GM19395 (cell line): ENCODE measurements at regions not wholly inside any gene's neighbourhood (a gene's known extent, or its start where the extent isn't known, plus 50 kb on each side); places are given as distances from the start of the nearest gene placed in this dataset.

Experiments
- ATAC-seq: cut with Tn5 transposase; IDR thresholded peaks from one replicate; pipeline ENCODE4 v1.9.1; 2021; ENCODE audit warnings: mild to moderate bottlenecking, moderate library complexity; ENCODE audit not compliant: unreplicated experiment

- ATAC-seq, result no peak
Observed at GRCh38 chr20:39855799-39856198, 833.2 kb downstream of the MAFB start.

GRCh38 chr20:39855056-39855455 is 834.0 kb downstream of the MAFB start:
- no peak for ATAC-seq

- ATAC-seq, result no peak
Observed at GRCh38 chr20:39853636-39854035, 835.4 kb downstream of the MAFB start.

GRCh38 chr20:39853050-39853449 is 836.0 kb downstream of the MAFB start:
- ATAC-seq, result no peak

GRCh38 chr20:39851459-39851858 is 837.6 kb downstream of the MAFB start:
- no peak for ATAC-seq

- no peak for ATAC-seq
Observed at GRCh38 chr20:39850821-39851330, 838.2 kb downstream of the MAFB start.

- ATAC-seq, result no peak
Observed at GRCh38 chr20:39850246-39850645, 838.8 kb downstream of the MAFB start.

GRCh38 chr20:39849664-39850063 is 839.4 kb downstream of the MAFB start:
- no peak for ATAC-seq

- no peak for ATAC-seq
Observed at GRCh38 chr20:39849171-39849570, 839.9 kb downstream of the MAFB start.

- ATAC-seq, result no peak
Observed at GRCh38 chr20:39839399-39840119, 849.5 kb downstream of the MAFB start.

- no peak for ATAC-seq
Observed at GRCh38 chr20:39837561-39837960, 851.5 kb downstream of the MAFB start.

- no peak for ATAC-seq
Observed at GRCh38 chr20:39835130-39835842, 853.8 kb downstream of the MAFB start.

GRCh38 chr20:39830903-39831302 is 858.1 kb downstream of the MAFB start:
- no peak for ATAC-seq

GRCh38 chr20:39829661-39830060 is 859.4 kb downstream of the MAFB start:
- peak; percentile 86 for ATAC-seq

- ATAC-seq, result peak; percentile 23
Observed at GRCh38 chr20:39829256-39829655, 859.8 kb downstream of the MAFB start.

GRCh38 chr20:39825950-39826349 is 863.1 kb downstream of the MAFB start:
- peak; percentile 57 for ATAC-seq

- ATAC-seq, result no peak
Observed at GRCh38 chr20:39825524-39825923, 863.4 kb downstream of the DHX35 start.

GRCh38 chr20:39823224-39823623 is 861.1 kb downstream of the DHX35 start:
- no peak for ATAC-seq

GRCh38 chr20:39822667-39823066 is 860.5 kb downstream of the DHX35 start:
- no peak for ATAC-seq

- peak; percentile 58 for ATAC-seq
Observed at GRCh38 chr20:39813190-39813829, 851.2 kb downstream of the DHX35 start.

- no peak for ATAC-seq
Observed at GRCh38 chr20:39812116-39812515, 850.0 kb downstream of the DHX35 start.

- no peak for ATAC-seq
Observed at GRCh38 chr20:39810309-39810708, 848.2 kb downstream of the DHX35 start.
